Cardiac septum (tissue), 1 donor: ENCODE measurements at regions not wholly inside any gene's neighbourhood (a gene's known extent, or its start where the extent isn't known, plus 50 kb on each side); places are given as distances from the start of the nearest gene placed in this dataset.
"Not testable (repeated sequence)": the region's sequence is repeated elsewhere in the genome, so short reads cannot be mapped to it uniquely, and the experiment has no call there.

ENCODE experiments used
- DNase-seq: peaks from one replicate; pipeline ENCODE4 v3.0.0-alpha.2; 2020; ENCODE audit warnings: low spot score
- intact Hi-C: fragments of 100-400 bp; cut with DNase I; formaldehyde crosslinking; loops from one replicate; pipeline ENCODE4 v1.14.0; 2022
- donor health status: DM: no; HTN: no; CAD: no.

- no peak for DNase-seq
- intact Hi-C loops: no loop called here
Measured at GRCh38 chr2:52477166-52477565, 1290.4 kb upstream of the CHAC2 start.

DNA sequence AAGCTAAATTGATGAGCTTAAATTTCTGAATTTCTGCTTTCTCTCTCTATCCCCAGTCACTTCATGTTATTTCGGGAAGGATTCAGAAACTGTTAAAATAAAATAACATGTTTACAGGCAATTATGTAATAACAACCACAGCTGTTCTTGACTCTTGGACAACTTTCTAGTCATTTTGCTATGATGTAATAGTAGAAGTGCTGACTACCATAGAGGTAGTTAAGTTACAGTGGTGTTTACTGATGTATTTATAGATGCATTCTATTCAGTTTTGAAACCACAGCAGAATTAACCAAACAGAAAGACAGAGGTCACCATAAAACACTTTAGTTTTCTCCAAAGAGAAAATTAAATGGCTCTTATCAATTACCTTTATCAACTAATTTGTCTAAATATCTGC lies 1292.0 kb upstream of the CHAC2 start:
- no peak for DNase-seq
- intact Hi-C loops: no loop called here

- intact Hi-C loops: no loop called here
- no peak for DNase-seq
Measured at GRCh38 chr2:52474091-52474490, 1293.5 kb upstream of the CHAC2 start.

DNA sequence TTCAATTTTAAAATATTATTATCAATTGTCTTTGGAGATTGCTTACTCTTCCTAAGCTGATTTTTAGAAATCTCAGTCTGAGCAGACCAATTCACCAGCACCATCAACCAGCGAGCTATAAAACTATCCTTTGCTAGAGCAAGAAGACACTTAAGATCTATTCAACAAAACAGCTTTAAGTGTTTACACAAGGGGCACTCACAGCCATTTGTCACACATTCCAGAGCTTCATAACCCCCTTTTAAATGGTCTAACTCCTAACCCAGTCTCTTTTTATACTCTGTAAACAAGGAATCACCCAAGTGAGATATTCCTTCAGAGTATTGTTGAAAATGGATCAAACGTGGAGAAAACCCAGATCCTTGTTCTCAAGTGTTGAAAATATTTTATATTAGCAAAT lies 1294.1 kb upstream of the CHAC2 start:
- no peak for DNase-seq
- intact Hi-C loops: no loop called here

DNA sequence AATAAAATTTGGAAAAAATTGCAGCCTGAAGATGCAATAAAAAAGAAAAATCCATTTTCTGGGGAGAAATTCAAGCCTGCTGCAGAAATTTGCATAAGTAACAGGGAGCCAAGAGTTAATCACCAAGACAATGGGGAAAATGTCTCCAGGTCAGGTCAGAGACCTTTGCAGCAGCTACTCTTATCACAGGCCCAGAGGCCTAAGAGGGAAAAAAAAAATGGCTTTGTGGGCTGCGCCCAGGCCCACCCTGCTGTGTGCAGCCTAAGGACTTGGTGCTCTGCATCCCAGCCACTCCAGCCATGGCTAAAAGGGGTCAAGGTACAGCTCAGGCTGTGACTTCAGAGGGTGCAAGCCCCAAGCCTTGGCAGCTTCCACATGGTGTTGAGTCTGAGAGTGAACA lies 1297.1 kb upstream of the CHAC2 start:
- intact Hi-C loops, DNase-seq: not testable (repeated sequence)

GRCh38 chr2:52467189-52467588 lies 1300.4 kb upstream of the CHAC2 start:
- intact Hi-C loops: no loop called here
- DNase-seq: no peak

GRCh38 chr2:52465287-52465686 lies 1302.3 kb upstream of the CHAC2 start:
- intact Hi-C loops: no loop called here
- no peak for DNase-seq

DNA sequence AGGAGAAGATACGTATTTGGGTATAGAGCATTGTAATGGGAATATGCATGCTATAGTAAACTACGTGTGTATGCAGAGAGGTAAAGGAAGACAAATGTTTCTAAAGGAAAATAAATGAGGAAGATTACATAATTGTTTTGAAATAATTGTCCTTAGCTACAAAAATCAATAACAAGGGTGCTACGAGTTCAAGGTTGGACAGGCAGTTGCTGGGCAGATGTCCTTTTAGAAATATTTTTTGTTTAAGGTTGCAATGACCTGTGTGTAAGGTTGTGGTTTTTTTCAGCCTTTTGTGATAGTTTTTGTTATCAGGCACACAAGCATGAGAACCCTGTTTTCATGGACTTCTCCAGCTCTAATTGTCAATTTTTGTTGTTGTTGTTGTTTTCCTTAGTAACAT lies 1304.1 kb upstream of the CHAC2 start:
- intact Hi-C loops: no loop called here
- DNase-seq: no peak

DNA sequence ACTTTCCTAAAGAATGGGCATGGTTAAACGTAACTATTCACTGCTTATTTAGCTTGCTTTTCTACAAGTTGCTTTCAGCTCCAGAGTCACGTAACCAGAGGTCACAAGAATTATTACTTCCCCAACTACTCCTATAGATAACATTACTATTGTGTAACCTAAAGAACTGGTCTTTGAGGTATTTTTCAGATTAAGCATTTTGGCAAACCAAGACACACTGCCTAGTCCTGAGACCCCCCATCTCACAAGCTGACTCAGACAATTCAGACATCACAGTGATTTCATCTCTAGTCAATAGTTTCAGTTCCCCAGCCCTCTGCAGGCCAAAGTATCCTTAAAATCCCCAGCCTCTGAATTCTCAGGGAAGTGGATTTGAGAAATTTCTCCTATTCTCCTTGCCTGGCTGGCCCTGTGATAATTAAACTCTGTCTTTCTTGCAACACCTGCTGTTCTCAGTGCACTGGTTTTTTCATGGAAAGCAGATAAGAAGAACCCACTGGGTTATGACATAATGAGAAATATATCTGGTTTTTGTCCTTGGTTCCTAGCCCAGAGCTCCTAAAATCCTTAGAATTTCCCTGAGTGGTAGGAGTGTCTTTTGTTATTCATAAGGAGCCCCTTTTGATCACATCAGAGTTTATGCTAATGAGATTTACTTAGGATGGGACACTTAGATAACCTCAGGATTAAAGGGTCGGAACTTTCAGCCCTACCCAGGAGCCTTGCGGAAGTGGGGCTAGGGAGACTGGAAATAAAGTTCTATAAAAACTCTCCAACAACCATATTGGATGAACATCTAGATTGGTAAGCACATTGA lies 1310.8 kb upstream of the CHAC2 start:
- intact Hi-C loops: no loop called here
- DNase-seq: no peak

DNA sequence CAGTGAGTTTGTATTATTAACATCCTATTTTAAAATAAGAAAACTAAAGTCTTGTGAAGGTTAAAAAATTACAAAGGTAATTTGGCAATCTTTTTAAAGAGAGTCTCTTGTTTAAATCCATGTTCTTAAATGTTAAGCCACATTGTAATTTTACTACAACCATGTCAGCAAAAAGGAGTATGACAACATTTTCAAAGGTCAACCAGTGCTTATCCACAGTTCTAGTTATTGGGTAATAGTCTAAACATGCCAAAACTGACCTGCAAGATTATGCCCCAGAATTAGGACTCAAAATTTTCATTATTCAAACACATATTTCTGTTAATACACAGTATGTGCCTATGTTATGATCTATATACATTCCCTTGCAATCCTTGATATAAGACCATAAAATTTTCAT lies 1312.6 kb upstream of the CHAC2 start:
- no peak for DNase-seq
- intact Hi-C loops: no loop called here

DNA sequence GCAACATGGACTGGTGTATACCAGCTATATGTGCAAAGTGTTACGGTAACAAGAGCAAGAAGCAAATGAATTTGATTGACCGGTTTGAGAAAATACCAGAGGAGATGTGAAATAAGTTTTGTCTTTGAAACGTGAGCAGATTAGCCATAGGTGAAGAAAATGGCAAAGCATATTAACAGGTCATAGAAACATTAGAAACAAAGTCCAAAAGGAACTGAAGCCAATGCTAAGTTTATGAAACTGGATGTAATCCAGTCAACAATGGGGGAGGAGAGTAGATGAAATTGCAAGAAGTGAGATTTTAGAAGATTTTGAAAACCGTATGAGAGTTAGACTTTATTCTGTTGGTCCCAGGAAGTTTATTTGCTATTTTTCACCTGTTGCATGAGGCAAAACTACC lies 1315.4 kb upstream of the CHAC2 start:
- no peak for DNase-seq
- intact Hi-C loops: no loop called here

GRCh38 chr2:52445686-52446085 lies 1321.9 kb upstream of the CHAC2 start:
- no peak for DNase-seq
- intact Hi-C loops: no loop called here

DNA sequence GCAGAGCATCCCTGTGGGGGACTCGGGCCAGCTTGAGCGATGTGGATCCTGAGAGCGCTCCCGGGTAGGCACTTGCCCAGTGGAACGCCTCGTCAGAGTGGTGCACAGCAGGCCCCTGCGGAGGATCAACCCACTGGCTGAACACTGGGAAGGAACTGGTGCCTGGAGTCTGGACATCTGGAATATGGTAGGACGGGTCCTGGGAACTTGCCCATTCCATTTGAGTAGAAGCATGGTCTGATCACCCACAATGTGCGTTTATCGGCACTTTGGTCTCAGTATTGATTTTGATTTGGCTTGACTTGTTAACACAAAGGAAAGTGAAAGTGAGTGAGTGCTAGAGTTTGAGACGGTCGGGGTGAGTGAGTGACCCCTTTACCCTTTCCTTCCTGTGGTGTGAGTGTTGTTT lies 1336.2 kb upstream of the CHAC2 start:
- intact Hi-C loops: no loop called here
- DNase-seq: no peak

- intact Hi-C loops: no loop called here
Measured at GRCh38 chr2:52429740-52430139, 1337.9 kb upstream of the CHAC2 start.

DNA sequence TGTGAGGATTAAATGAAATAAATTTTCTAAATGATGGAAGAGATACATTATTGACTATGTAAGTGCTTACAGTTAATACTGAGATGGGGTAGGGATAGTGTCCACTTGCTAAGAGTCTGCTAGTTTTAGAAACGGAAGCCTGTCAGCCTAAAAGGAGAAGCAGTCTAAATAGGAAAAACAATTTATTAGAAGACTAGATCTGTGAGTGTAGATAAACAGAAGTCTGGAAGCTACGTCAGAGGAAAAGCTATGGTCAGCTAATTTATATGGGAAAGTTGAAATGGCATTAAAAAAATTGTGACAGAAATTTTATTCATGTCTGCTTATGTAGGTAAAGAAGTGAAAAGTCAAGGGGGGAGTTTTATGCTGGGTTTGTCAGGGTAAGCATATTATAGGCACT lies 1338.4 kb upstream of the CHAC2 start:
- DNase-seq: no peak
- intact Hi-C loops: no loop called here

More at GRCh38 chr2:52429740-52430139, 1337.9 kb upstream of the CHAC2 start:
- DNase-seq: no peak

DNA sequence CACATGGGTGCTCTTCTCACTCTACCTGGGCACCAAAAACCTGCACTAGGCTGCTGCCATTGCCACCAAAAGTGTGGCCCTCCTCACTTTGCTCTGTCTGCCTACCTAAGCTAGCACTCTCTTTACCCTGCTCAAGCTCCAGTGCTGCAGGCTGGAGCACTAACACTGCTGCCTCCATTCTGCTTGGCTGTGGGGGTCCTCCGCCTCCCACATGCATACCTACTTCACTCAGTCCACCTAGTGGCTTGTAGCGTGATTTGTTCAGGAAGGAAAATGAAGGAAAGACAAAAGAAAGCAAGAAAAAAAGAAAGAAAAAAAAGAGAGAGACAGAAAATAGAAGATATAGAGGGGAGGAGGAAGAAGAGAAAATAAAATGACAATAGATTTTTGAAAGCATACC lies 1339.4 kb upstream of the CHAC2 start:
- intact Hi-C loops: no loop called here
- no peak for DNase-seq

DNA sequence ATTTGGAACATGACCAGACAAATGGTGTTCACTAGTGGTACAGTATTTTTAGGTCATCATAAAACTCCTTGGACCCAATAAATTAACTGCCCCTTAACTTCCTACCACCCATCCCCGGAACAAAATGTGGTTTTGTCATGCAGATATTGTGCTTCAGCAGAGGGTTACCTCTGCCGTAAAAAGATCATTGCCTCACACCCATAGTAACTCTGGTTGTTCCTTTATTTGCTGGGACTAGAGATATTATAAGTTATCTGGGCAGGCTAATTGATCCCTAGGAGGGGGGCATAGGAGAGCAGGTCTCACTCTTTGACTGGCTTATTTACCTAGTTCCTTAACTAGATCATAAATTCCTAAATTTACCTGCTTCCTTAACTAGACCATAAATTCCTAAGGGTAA lies 1343.9 kb upstream of the CHAC2 start:
- DNase-seq: no peak
- intact Hi-C loops: no loop called here

DNA sequence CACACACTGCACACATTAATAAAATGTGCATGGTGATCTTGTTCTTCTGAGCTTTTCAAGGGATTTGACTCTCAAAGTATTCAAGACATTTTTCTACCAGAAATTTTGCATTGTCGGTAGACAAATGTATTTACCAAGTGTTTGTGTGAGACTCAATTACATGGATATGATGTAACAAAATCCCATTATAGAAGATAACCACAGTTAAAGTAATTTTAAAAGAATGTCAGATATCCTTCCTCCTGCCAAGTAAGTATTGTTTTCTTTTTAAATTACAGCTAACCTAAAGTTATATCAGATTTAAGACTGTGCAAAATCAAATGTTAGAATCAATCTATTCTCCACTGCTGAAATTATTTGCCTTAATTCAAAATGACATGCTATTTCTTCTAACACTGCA lies 1344.5 kb upstream of the CHAC2 start:
- no peak for DNase-seq
- intact Hi-C loops: no loop called here

DNA sequence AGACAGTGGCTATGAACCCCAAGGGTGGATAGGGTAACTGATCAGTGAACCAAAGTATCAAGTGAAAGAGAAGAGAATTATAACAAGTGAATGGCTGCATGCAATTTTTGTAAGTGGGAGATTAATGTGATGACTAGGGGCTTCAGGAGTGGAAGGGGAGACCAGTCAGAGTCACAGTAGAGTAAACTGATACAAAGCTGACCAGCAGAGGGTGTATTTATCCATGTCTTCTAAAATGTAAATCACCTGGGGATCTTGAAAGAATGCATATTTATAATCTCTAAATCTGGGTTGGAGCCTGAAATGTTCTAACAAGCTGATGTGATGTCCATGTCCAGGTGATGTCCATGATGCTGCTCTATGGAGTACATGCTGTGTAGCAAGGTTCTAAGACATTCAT lies 1351.3 kb upstream of the CHAC2 start:
- DNase-seq: no peak
- intact Hi-C loops: no loop called here

DNA sequence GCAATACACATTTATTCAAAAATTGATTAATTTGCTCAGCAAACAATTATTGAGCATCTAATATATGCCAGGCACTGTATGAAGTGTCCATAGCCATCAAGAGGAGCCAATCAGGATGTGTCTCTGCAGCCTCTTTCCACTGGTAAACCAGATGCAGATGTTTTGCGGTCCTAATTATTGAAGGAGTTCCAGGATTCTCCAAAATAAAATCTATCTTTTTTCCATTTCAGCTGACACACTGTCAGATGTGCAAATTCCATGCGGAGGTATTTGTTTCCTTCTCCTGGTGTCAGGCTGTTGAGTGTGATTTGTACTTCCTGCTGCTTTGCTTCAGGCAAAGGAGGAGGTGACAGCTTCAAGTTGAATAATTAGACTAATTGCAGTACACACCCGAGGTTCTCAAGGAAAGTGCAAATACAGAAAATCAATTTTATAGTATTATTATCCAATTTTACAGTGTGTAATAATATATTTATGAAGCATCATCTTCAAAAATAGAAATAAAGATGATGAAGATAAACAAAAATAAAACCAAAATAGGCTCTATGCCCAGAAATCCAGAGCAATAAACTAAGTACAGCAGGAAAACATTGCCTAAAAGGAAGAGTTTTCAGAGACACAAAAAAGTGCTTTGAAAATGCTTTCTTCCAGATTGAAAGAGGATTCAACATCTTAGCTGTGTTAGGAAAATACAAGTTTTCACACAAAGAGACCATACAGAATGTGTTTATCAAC lies 1352.9 kb upstream of the CHAC2 start:
- intact Hi-C loops: no loop called here
- no peak for DNase-seq
